ENCODE measurements at regions not wholly inside any gene's neighbourhood (a gene's known extent, or its start where the extent isn't known, plus 50 kb on each side); places are given as distances from the start of the nearest gene placed in this dataset.
"Not testable (repeated sequence)": the region's sequence is repeated elsewhere in the genome, so short reads cannot be mapped to it uniquely, and the experiment has no call there.

GRCh38 chr5:102049517-102049916 is 246.6 kb downstream of the SLCO4C1 start:
- DNase-seq (ENCODE audit: insufficient read length, low spot score) (no peak), FAIRE-seq (no peak)

- FAIRE-seq, result no peak
- no peak for DNase-seq (ENCODE audit: insufficient read length, low spot score)
Observed at GRCh38 chr5:102048940-102049339, 247.1 kb downstream of the SLCO4C1 start.

DNA sequence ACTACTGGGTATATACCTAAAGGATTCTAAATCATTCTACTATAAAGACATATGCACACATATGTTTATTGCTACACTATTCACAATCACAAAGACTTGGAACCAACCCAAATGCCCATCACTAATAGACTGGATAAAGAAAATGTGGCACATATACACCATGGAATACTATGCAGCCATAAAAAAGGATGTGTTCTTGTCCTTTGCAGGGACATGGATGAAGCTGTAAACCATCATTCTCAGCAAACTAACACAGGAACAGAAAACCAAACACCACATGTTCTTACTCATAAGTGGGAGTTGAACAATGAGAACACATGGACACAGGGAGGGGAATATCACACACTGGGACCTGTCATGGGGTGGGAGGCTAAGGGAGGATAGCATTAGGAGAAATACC is 249.0 kb downstream of the SLCO4C1 start:
- FAIRE-seq; DNase-seq (ENCODE audit: insufficient read length, low spot score): not testable (repeated sequence)

- FAIRE-seq (no peak), DNase-seq (ENCODE audit: insufficient read length, low spot score) (no peak)
Observed at GRCh38 chr5:102040326-102040725, 255.8 kb downstream of the SLCO4C1 start.

DNA sequence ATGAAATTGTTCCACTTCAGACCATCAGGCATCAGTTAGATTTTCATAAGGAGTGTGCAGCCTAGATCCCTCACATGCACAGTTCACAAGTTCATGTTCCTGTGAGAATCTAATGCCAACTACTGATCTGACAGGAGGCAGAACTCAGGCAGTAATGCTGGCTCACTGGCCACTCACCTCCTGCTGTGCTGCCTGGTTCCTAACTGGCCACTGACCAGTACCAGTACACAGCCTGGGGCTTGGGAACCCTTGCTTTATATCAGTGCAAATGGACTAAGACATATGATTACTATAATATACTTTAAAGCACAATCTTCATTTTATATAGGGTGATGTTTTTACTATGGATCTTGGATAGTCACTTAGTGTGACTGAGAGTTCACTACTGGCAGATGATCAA is 259.2 kb downstream of the SLCO4C1 start:
- no peak for DNase-seq (ENCODE audit: insufficient read length, low spot score)
- FAIRE-seq, result no peak

GRCh38 chr5:102031711-102032110 is 264.4 kb downstream of the SLCO4C1 start:
- FAIRE-seq (no peak), DNase-seq (ENCODE audit: insufficient read length, low spot score) (no peak)

- FAIRE-seq, result no peak
- DNase-seq (ENCODE audit: insufficient read length, low spot score), result no peak
Observed at GRCh38 chr5:102018690-102019089, 277.4 kb downstream of the SLCO4C1 start.

GRCh38 chr5:102018279-102018678 is 277.8 kb downstream of the SLCO4C1 start:
- no peak for FAIRE-seq

GRCh38 chr5:102014371-102014770 is 281.7 kb downstream of the SLCO4C1 start:
- FAIRE-seq, result no peak
- DNase-seq (ENCODE audit: insufficient read length, low spot score), result no peak

More at GRCh38 chr5:102018279-102018678, 277.8 kb downstream of the SLCO4C1 start:
- no peak for DNase-seq (ENCODE audit: insufficient read length, low spot score)

DNA sequence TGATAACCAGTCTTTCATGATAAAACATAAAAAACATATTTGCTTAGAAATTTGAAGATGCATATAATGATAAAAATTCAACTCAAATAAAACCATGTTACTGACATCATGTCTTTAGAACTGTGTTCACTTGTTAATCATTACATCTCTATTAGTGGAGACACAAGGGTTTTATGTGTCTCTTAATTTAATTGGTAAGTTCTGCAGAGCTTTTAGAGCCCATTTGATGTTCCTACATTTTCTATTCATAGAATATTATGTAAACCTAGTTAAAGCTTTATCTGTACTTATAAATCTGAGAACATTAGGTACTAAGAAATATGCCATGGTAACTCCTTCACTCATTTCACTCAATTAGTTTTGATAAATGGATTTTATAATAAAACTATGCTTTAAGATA is 285.4 kb downstream of the SLCO4C1 start:
- FAIRE-seq (no peak), DNase-seq (ENCODE audit: insufficient read length, low spot score) (no peak)

GRCh38 chr5:101997235-101997634 is 298.8 kb downstream of the SLCO4C1 start:
- FAIRE-seq, result no peak
- no peak for DNase-seq (ENCODE audit: insufficient read length, low spot score)

- no peak for DNase-seq (ENCODE audit: insufficient read length, low spot score)
- FAIRE-seq, result no peak
Observed at GRCh38 chr5:101995585-101995984, 300.5 kb downstream of the SLCO4C1 start.

DNA sequence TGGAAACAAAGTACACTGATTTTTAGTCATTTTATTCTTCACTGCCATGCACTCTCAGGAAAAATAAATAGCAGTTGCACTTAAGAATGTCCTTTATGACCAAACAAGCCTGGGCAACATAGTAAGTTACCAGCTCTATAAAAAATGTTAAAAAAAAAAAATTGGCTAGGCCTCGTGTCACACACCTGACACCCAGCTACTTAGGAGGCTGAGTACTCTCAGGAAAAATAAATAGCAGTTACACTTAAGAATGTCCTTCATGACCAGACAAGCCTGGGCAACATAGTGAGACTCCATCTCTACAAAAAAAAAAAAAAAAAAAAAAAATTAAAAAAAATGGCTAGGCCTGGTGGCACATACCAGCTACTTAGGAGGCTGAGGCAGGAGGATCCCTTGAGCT is 304.6 kb downstream of the SLCO4C1 start:
- DNase-seq (ENCODE audit: insufficient read length, low spot score) (no peak), FAIRE-seq (no peak)

DNA sequence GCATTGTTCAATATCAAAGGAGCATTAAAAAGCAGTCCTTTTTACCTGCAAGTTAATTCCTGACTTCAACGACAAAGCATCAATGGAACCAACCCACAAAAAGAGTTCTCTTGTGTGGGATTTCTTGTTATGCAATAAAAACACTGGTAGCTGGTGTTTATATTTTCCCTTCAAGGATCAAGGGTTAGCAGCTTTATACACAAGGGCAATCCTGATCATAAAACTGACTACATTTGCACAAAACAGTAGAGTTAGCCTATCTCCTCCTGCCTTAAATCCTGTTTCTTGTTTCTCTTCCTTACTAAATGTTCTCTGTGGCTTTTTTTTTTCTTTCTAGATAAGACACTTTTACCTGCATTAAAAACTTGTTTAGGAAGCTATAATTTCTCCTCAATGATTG is 306.4 kb downstream of the SLCO4C1 start:
- FAIRE-seq, result no peak
- no peak for DNase-seq (ENCODE audit: insufficient read length, low spot score)

- DNase-seq (ENCODE audit: insufficient read length, low spot score) (peak; percentile 10), FAIRE-seq (no peak)
Observed at GRCh38 chr5:101977729-101978345, 318.2 kb downstream of the SLCO4C1 start.

DNA sequence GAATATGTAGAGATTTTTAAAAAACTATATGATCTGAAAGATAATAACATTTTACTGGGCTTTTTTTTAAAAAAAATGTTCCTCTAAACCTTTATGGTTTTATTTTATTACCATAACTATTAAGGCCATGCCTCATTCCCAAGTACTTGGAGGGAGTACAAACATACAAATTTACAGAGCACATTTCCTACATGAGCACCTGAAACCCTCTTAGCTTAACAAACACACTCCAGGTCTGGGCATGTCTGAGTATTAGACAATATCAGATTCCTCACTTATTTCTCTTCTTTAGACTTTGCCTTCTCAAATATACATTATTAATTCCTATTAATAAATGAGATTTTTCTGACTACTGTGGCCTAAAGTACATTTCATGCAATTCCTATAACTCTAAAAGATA is 319.2 kb downstream of the SLCO4C1 start:
- no peak for DNase-seq (ENCODE audit: insufficient read length, low spot score)

GRCh38 chr5:101969742-101970141 is 326.3 kb downstream of the SLCO4C1 start:
- no peak for FAIRE-seq

More for the DNA sequence above, 319.2 kb downstream of the SLCO4C1 start:
- no peak for FAIRE-seq

GRCh38 chr5:101966476-101966875 is 329.6 kb downstream of the SLCO4C1 start:
- FAIRE-seq, result no peak

More at GRCh38 chr5:101969742-101970141, 326.3 kb downstream of the SLCO4C1 start:
- DNase-seq (ENCODE audit: insufficient read length, low spot score), result no peak

DNA sequence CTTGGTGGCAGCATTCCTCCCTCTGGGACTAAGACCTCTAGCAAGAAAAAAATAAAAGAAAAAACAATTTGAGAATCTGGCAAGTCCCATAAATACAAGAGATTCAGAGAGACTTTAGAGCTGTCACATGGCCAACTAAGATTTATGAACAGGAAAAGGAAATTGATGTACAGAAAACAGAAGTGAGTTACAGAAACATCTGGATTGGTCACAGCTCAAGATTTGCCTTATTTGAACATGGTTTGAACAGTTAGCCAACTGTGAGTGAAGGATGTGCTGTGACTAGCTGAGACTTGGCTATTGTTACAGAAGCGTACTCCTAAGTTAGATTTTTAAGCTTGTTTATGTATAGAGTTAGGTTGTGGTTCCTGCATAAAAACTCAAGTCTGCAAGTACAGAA is 340.2 kb downstream of the SLCO4C1 start:
- DNase-seq (ENCODE audit: insufficient read length, low spot score), result no peak
- FAIRE-seq, result no peak

More at GRCh38 chr5:101966476-101966875, 329.6 kb downstream of the SLCO4C1 start:
- DNase-seq (ENCODE audit: insufficient read length, low spot score), result no peak

- FAIRE-seq, result no peak
- DNase-seq (ENCODE audit: insufficient read length, low spot score), result no peak
Observed at GRCh38 chr5:101950019-101950418, 346.1 kb downstream of the SLCO4C1 start.

GRCh38 chr5:101948615-101949014 is 347.5 kb downstream of the SLCO4C1 start:
- FAIRE-seq, result no peak
- DNase-seq (ENCODE audit: insufficient read length, low spot score), result no peak

DNA sequence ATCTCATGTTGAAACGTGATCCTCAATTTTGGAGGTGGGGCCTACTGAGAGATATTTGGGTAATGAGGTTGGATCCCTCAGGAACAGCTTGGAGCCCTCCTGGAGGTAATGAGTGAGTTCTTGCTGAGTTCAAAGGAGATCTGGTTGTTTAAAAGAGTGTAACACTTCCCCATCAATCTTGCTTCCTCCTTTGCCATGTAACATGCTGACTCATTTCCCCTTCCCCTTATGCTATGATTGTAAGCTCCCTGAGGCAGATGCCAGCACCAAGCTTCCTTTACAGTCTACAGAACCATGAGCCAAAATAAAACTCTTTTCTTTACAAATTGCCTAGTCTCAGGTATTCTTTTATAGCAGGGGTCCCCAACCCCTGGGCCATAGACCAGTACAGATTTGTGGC is 352.3 kb downstream of the SLCO4C1 start:
- DNase-seq (ENCODE audit: insufficient read length, low spot score) (no peak), FAIRE-seq (no peak)

DNA sequence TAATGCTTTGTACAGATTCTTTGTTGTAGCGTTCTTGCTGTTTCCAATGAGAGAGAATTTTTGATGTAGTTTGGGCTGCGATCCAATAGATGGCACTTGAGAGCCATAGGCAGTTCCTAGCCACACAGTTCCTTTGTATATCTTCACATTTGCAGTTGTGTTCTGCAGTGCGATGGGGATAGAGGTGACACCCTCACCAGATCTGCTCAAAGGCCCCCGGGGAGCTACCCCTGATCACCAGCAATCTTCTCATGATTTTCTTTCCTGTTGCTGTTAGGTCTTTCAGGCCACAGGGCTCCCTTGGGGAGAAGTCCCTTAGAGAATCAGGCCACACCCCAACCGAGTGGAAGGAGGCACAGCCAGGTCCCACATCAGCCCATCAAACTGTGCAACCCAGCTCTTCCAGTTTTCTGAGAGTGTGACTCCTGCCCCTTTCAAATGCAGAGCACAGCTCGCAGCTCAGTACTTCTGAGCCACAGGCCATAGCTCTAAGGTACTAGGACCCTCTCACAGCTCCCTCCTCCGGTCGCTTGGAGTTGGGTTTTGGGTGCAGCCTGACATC is 353.7 kb downstream of the SLCO4C1 start:
- DNase-seq (ENCODE audit: insufficient read length, low spot score) (no peak), FAIRE-seq (no peak)

Measured in HTR-8/SVneo (cell line).